Inflammatory macrophage (primary cell): ENCODE measurements at regions not wholly inside any gene's neighbourhood (a gene's known extent, or its start where the extent isn't known, plus 50 kb on each side); places are given as distances from the start of the nearest gene placed in this dataset.
"Not testable (repeated sequence)": the region's sequence is repeated elsewhere in the genome, so short reads cannot be mapped to it uniquely, and the experiment has no call there.

Experiments
- DNase-seq, 2 donors: peaks; one replicate each; pipeline ENCODE4 v3.0.0-alpha.2; 2020 to 2022

- not testable (repeated sequence) for DNase-seq
These were observed 144.3 kb upstream of the NPAP1 start for GRCh38 chr15:24531235-24531634.

- not testable (repeated sequence) for DNase-seq
These were observed 141.5 kb upstream of the NPAP1 start for GRCh38 chr15:24534032-24534431.

- not testable (repeated sequence) for DNase-seq
These were observed 118.3 kb upstream of the NPAP1 start for GRCh38 chr15:24557281-24557680.

GRCh38 chr15:24607636-24608035 lies 67.9 kb upstream of the NPAP1 start:
- no peak for DNase-seq

GRCh38 chr15:24617646-24618045 lies 57.9 kb upstream of the NPAP1 start:
- no peak for DNase-seq

- no peak for DNase-seq
These were observed 53.9 kb upstream of the NPAP1 start for GRCh38 chr15:24621630-24622215.
